ENCODE measurements at regions not wholly inside any gene's neighbourhood (a gene's known extent, or its start where the extent isn't known, plus 50 kb on each side); places are given as distances from the start of the nearest gene placed in this dataset.
"Not testable (repeated sequence)": the region's sequence is repeated elsewhere in the genome, so short reads cannot be mapped to it uniquely, and the experiment has no call there.

DNA sequence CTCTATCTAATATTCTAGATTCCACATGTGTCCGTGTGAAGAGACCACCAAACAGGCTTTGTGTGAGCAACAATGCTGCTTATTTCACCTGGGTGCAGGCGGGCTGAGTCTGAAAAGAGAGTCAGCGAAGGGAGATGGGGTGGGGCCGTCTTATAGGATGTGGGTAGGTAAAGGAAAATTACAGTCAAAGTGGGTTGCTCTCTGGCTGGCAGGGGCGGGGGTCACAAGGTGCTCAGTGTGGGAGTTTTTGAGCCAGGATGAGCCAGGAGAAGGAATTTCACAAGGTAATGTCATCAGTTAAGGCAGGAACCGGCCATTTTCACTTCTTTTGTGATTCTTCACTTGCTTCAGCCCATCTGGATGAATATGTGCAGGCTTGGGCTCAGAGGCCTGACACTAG lies 779.3 kb downstream of the RNF144A start:
- TF ChIP-seq, protein P1, sequence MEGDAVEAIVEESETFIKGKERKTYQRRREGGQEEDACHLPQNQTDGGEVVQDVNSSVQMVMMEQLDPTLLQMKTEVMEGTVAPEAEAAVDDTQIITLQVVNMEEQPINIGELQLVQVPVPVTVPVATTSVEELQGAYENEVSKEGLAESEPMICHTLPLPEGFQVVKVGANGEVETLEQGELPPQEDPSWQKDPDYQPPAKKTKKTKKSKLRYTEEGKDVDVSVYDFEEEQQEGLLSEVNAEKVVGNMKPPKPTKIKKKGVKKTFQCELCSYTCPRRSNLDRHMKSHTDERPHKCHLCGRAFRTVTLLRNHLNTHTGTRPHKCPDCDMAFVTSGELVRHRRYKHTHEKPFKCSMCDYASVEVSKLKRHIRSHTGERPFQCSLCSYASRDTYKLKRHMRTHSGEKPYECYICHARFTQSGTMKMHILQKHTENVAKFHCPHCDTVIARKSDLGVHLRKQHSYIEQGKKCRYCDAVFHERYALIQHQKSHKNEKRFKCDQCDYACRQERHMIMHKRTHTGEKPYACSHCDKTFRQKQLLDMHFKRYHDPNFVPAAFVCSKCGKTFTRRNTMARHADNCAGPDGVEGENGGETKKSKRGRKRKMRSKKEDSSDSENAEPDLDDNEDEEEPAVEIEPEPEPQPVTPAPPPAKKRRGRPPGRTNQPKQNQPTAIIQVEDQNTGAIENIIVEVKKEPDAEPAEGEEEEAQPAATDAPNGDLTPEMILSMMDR (IDR thresholded peaks at IDR 0.05; ENCODE audit: low read length), result not testable (repeated sequence)
- not testable (repeated sequence) for TF ChIP-seq EZH2phosphoT487 (IDR thresholded peaks at IDR 0.05; ENCODE audit: low read length); EZH2 (optimal IDR thresholded peaks at IDR 0.05; ENCODE audit: low read depth, low read length)
